Astrocyte of the spinal cord (primary cell): ENCODE measurements at regions not wholly inside any gene's neighbourhood (a gene's known extent, or its start where the extent isn't known, plus 50 kb on each side); places are given as distances from the start of the nearest gene placed in this dataset.
"Not testable (repeated sequence)": the region's sequence is repeated elsewhere in the genome, so short reads cannot be mapped to it uniquely, and the experiment has no call there.

Source experiments
- DNase-seq: peaks from one replicate; pipeline ENCODE4 v3.0.0; 2011; ENCODE audit warnings: low read depth, low spot score
- H3K4me3 ChIP-seq: 2 replicates; pipeline ENCODE4 v1.5.1; 2011; ENCODE audit warnings: low read depth, mild to moderate bottlenecking, low read length, moderate library complexity
- CTCF ChIP-seq: IDR thresholded peaks from 2 replicates; pipeline ENCODE4 v1.5.1; 2012; ENCODE audit warnings: low read depth, mild to moderate bottlenecking, low read length, inconsistent platforms
- in situ Hi-C: cut with HindIII; loops from 2 replicates; pipeline ENCODE4 v1.10.0; 2017; ENCODE audit warnings: low sequenced_read_pairs

- peak; percentile 43 for DNase-seq
- TF ChIP-seq CTCF = no peak
- no peak overlapping the region for H3K4me3 ChIP-seq
- in situ Hi-C loops = no loop called here
Measured at GRCh38 chr12:89770391-89770790, 61.8 kb upstream of the ATP2B1 start.

- in situ Hi-C loops = no loop called here
- TF ChIP-seq CTCF = no peak
- no peak for DNase-seq
- H3K4me3 ChIP-seq = no peak overlapping the region
Measured at GRCh38 chr12:89769483-89769818, 60.8 kb upstream of the ATP2B1 start.

GRCh38 chr12:89768586-89769482, 60.2 kb upstream of the ATP2B1 start:
- in situ Hi-C loops = no loop called here
- no peak for TF ChIP-seq CTCF
- no peak overlapping the region for H3K4me3 ChIP-seq
- peak; percentile 92 for DNase-seq

- in situ Hi-C loops = no loop called here
- no peak for DNase-seq
- no peak for TF ChIP-seq CTCF
- H3K4me3 ChIP-seq = no peak overlapping the region
Measured at GRCh38 chr12:89765959-89766824, 57.6 kb upstream of the ATP2B1 start.

GRCh38 chr12:89764164-89764563, 55.5 kb upstream of the ATP2B1 start:
- H3K4me3 ChIP-seq, in situ Hi-C loops, DNase-seq: not testable (repeated sequence)

GRCh38 chr12:89762498-89763170, 54.0 kb upstream of the ATP2B1 start:
- DNase-seq = no peak
- in situ Hi-C loops = no loop called here
- no peak overlapping the region for H3K4me3 ChIP-seq
- TF ChIP-seq CTCF = no peak
